HUES6 (cell line): ENCODE measurements at regions not wholly inside any gene's neighbourhood (a gene's known extent, or its start where the extent isn't known, plus 50 kb on each side); places are given as distances from the start of the nearest gene placed in this dataset.

Experiments used
- H3K27ac ChIP-seq: 2 replicates; pipeline ENCODE4 v1.7.0; 2013; ENCODE audit warnings: low read depth, mild to moderate bottlenecking, low read length, inconsistent platforms
- H3K27me3 ChIP-seq: 2 replicates; pipeline ENCODE4 v1.6.1; 2013; ENCODE audit warnings: low read length; ENCODE audit not compliant: control insufficient read depth, insufficient read depth
- H3K36me3 ChIP-seq: 2 replicates; pipeline ENCODE4 v1.6.1; 2013; ENCODE audit warnings: low read length; ENCODE audit not compliant: control insufficient read depth, insufficient read depth
- H3K4me1 ChIP-seq: 2 replicates; pipeline ENCODE4 v1.6.1; 2013; ENCODE audit warnings: low read length; ENCODE audit not compliant: control insufficient read depth, insufficient read depth
- H3K4me3 ChIP-seq: 2 replicates; pipeline ENCODE4 v1.5.1; 2013; ENCODE audit warnings: low read depth, low read length
- H3K9ac ChIP-seq: one replicate; pipeline ENCODE4 v1.6.1; 2013; ENCODE audit warnings: mild to moderate bottlenecking, low read length
- H3K9me3 ChIP-seq: 2 replicates; pipeline ENCODE4 v1.6.1; 2013; ENCODE audit warnings: low read depth, low read length; ENCODE audit not compliant: control insufficient read depth, insufficient read depth

GRCh38 chr2:234638966-234639365 is 142.1 kb upstream of the ARL4C start:
- H3K4me1 ChIP-seq: no peaks in the 10 kb centered on the region; the same call in 1 of the 2 replicates
- no peaks in the 10 kb centered on the region for H3K27me3 ChIP-seq

GRCh38 chr2:234635284-234635683 is 138.4 kb upstream of the ARL4C start:
- Histone ChIP-seq H3K27me3 (no peaks in the 10 kb centered on the region), H3K9me3 (peaks cover 20% of the 10 kb centered on the region), H3K27ac (no peak overlapping the region), H3K9ac (no peak overlapping the region), H3K4me1 (peaks cover 31% of the 10 kb centered on the region), H3K36me3 (no peaks in the 10 kb centered on the region), H3K4me3 (no peak overlapping the region)

More at GRCh38 chr2:234638966-234639365, 142.1 kb upstream of the ARL4C start:
- no peaks in the 10 kb centered on the region for H3K36me3 ChIP-seq
- H3K9me3 ChIP-seq: peaks cover 38% of the 10 kb centered on the region
- H3K9ac ChIP-seq: no peak overlapping the region
- H3K27ac ChIP-seq: no peak overlapping the region
- H3K4me3 ChIP-seq: no peak overlapping the region

DNA sequence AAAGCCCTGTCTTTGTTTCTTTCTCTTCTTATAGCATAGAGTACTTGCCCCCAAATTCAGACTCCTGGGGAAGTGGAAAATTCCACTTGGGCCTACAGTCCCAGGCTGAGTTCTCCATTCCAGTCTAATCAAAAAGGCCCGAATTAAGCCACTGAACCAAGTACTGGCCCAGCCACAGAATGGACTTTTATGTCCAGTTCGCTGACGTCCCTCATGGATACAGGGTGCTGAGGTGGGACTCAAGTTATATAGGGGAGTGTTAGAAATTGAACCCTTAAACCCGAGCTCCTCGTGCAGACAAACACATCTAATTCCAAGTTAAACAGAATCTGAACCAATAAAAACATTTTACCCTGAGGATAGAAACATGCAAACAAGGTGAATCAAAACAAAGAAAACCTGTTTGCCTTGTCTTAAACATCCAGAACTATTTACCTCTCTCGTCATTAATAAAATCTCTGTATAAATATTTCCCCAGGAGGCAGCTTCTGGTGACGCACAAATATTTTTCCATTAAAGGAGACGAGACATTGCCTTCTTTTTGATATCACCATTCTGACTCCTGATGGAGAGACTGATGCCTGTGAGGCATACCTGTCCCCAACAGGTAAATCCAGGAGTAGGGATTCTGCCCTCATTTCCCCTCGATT is 136.8 kb upstream of the ARL4C start:
- Histone ChIP-seq H3K9ac (no peak overlapping the region), H3K27ac (no peak overlapping the region), H3K27me3 (no peaks in the 10 kb centered on the region), H3K4me1 (peaks cover 33% of the 10 kb centered on the region), H3K36me3 (no peaks in the 10 kb centered on the region), H3K4me3 (no peak overlapping the region), H3K9me3 (peaks cover 17% of the 10 kb centered on the region)

DNA sequence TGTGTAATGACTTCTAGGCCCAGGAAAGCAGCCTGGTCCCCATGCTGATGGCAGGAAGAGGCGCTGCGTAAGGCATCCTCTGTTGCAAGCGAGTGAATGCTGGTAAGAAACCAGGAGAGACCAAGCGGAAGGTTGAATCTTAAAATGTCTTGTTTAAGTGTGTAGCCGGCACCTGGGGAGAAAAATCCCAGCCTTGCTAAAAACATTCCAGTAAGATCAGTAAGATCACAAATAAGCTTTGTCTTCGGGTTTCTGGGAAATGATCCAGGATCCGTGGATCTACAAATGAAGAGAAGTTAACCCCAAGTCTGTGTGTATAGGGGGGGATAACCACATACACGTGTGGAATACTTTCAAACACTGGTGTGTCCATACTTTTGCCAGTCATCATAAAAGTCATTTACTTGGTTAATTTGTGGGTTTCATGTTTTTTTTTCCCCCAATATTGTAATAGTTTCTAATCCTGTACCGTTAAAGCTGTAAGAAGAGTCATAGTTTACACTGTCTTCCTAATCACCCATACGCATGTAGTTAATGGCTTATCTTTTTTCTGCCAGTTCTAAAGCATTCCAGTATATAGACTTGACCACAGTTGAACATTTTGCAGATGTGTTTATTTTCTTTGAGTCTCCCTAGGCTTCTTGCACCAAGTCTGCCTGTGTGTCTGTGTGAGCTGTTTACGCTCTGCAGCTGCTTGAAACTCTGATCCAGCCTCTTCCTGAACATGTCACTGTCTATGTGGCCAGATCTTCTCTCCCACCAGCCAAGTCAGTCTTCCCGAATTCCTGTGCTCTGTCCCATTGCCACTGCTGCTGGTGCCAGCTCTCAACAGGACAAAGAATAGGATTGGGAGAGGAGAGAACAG is 135.9 kb upstream of the ARL4C start:
- Histone ChIP-seq H3K9me3 (peaks cover 17% of the 10 kb centered on the region), H3K4me3 (peak overlapping the region; percentile 17; the same call in 1 of the 2 replicates), H3K4me1 (peaks cover 33% of the 10 kb centered on the region), H3K27me3 (no peaks in the 10 kb centered on the region), H3K36me3 (no peaks in the 10 kb centered on the region), H3K9ac (peak overlapping the region; percentile 48), H3K27ac (peak overlapping the region; percentile 60; the same call in 1 of the 2 replicates)

DNA sequence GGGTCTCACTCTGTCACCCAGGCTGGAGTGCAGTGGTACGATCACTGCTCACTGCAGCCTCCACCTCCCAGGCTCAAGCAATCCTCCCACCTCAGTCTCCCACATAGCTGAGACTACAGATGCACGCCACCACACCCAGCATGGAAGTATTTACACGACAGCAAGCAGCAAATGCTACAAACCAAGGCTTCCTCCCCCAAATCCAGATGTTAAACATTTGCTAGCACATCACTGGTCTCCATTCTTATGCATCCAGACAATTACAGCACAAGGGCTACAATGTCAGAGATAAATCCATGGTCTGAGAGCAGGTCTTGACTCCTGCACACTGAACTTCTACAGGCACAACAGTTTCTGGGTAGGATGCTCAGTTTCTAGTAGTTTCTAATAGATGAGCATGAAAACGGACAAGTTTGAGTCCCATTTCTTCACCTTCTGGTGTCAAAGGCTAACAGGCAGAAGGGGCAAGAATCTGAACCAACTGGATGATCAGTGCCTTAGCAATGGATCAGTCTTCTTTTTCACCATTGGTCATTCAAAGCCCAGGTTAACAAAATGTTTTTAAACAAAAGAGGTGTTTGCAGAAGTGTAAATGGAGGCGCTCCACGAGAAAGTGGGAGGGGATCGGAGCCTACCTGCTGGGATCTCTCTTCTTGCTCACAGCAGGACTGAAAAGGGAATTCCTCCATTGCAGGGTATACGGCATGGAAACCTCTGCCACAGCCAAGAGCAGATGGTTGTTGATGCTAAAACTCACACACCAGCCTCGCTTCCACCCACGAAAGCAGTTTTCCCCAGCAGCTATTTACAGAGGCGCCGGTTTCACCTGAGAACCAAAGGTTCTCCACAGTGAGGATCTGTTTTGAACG is 135.0 kb upstream of the ARL4C start:
- Histone ChIP-seq H3K4me1 (peaks cover 33% of the 10 kb centered on the region), H3K4me3 (peak overlapping the region; percentile 17; the same call in 1 of the 2 replicates), H3K27me3 (no peaks in the 10 kb centered on the region), H3K36me3 (no peaks in the 10 kb centered on the region), H3K9me3 (peaks cover 15% of the 10 kb centered on the region), H3K9ac (peak overlapping the region; percentile 48), H3K27ac (peak overlapping the region; percentile 60; the same call in 1 of the 2 replicates)

- Histone ChIP-seq H3K9me3 (0 out of 2 replicates have a peak, but pooled peaks cover 7% of the 10 kb centered on the region), H3K27ac (no peak overlapping the region)
These were observed 133.9 kb upstream of the ARL4C start for GRCh38 chr2:234630801-234631261.

GRCh38 chr2:234629596-234629995 is 132.7 kb upstream of the ARL4C start:
- H3K36me3 ChIP-seq: no peaks in the 10 kb centered on the region
- H3K4me1 ChIP-seq: peaks cover 33% of the 10 kb centered on the region
- H3K4me3 ChIP-seq: no peak overlapping the region
- no peak overlapping the region for H3K27ac ChIP-seq
- no peaks in the 10 kb centered on the region for H3K9me3 ChIP-seq
- no peak overlapping the region for H3K9ac ChIP-seq
- H3K27me3 ChIP-seq: no peaks in the 10 kb centered on the region

More at GRCh38 chr2:234630801-234631261, 133.9 kb upstream of the ARL4C start:
- Histone ChIP-seq H3K27me3 (no peaks in the 10 kb centered on the region), H3K4me1 (peaks cover 33% of the 10 kb centered on the region), H3K36me3 (no peaks in the 10 kb centered on the region), H3K9ac (no peak overlapping the region), H3K4me3 (no peak overlapping the region)

GRCh38 chr2:234628953-234629352 is 132.1 kb upstream of the ARL4C start:
- Histone ChIP-seq H3K27me3 (no peaks in the 10 kb centered on the region), H3K4me3 (no peak overlapping the region), H3K4me1 (peaks cover 33% of the 10 kb centered on the region), H3K27ac (no peak overlapping the region), H3K36me3 (no peaks in the 10 kb centered on the region), H3K9ac (no peak overlapping the region), H3K9me3 (no peaks in the 10 kb centered on the region)

DNA sequence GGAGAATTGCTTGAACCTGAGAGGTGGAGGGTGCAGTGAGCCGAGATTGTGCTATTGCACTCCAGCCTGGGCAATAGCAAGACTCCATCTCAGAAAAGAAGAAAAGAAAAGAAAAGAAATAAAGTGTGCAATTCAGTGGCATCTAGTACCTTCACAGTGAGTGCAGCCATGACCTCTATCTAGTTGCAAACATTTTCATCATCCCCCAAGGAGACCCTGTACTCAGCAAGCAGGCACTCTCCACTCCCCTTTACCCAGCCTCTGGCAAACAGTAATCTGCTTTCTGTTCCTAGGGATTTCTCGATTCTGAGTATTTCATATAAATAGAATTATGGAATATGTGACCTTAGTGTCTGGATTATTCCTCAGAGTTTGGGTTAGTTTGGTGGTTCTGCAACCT is 130.4 kb upstream of the ARL4C start:
- Histone ChIP-seq H3K9ac (no peak overlapping the region), H3K36me3 (no peaks in the 10 kb centered on the region), H3K27me3 (no peaks in the 10 kb centered on the region), H3K4me3 (no peak overlapping the region), H3K9me3 (no peaks in the 10 kb centered on the region), H3K27ac (no peak overlapping the region), H3K4me1 (peaks cover 27% of the 10 kb centered on the region)

DNA sequence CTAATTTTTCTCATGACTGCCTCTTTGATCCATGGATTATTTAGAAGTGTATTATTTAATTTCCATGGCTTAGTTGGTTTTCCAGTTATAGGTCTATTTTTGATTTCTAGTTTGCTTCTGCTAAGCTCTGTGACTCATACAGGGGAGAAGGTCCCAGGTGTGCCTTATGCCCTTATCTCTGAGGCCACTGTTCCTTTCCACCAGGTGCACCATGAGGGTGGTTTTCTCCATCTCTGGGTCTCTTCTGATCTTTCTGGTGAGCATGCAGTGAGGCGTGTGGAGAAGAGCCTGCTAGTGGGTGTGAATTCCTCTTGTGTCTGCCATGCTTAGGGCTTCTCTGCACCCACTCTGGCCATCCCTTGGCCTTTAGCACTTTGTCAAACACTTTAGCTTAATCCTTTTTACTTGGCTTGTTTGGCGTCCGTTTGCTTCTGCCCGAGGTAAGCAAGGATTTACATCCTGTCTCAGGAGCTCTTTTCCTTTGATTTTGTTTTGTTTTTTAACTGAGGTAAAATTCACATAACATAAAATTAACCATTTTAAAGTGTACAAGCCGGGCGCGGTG is 129.8 kb upstream of the ARL4C start:
- Histone ChIP-seq H3K9me3 (no peaks in the 10 kb centered on the region), H3K27ac (no peak overlapping the region), H3K9ac (no peak overlapping the region), H3K27me3 (no peaks in the 10 kb centered on the region), H3K4me3 (no peak overlapping the region), H3K36me3 (no peaks in the 10 kb centered on the region), H3K4me1 (peaks cover 20% of the 10 kb centered on the region)
